CD4-positive, CD25-positive, alpha-beta regulatory T cell (primary cell): ENCODE measurements at regions not wholly inside any gene's neighbourhood (a gene's known extent, or its start where the extent isn't known, plus 50 kb on each side); places are given as distances from the start of the nearest gene placed in this dataset.
A peak's percentile ranks its signal among the peaks of the same experiment; 100 is the strongest.
"Not testable (repeated sequence)": the region's sequence is repeated elsewhere in the genome, so short reads cannot be mapped to it uniquely, and the experiment has no call there.

Experiments
- ATAC-seq, 2 donors: fragments of 150-1000 bp; cut with Tn5 transposase; one replicate each; pipeline ENCODE4 v1.10.0; 2021; ENCODE audit warnings: low read depth in 2 of 2, moderate number of reproducible peaks in 2 of 2, moderate library complexity in 1 of 2
- DNase-seq, 3 donors: peaks; one replicate each; pipeline versions ENCODE4 v3.0.0 to v3.0.0-alpha.2; 2012 to 2022; ENCODE audit warnings: mixed read lengths in 1 of 3
- H3K27ac ChIP-seq: one replicate; pipeline ENCODE4 v1.7.0; 2013; ENCODE audit warnings: mild to moderate bottlenecking, low read length; ENCODE audit not compliant: insufficient read depth, poor library complexity, severe bottlenecking
- H3K27me3 ChIP-seq: one replicate; pipeline ENCODE4 v1.7.0; 2013; ENCODE audit warnings: low read length; ENCODE audit not compliant: control insufficient read depth, insufficient read depth
- H3K36me3 ChIP-seq: one replicate; pipeline ENCODE4 v1.7.0; 2013; ENCODE audit warnings: mild to moderate bottlenecking, low read length, moderate library complexity; ENCODE audit not compliant: control insufficient read depth, insufficient read depth
- H3K4me1 ChIP-seq: 2 replicates; pipeline ENCODE4 v1.7.0; 2013; ENCODE audit warnings: mild to moderate bottlenecking, low read length; ENCODE audit not compliant: insufficient read depth, control insufficient read depth, poor library complexity, severe bottlenecking
- H3K4me3 ChIP-seq: one replicate; pipeline ENCODE4 v1.7.0; 2013; ENCODE audit warnings: low read depth, mild to moderate bottlenecking, low read length, moderate library complexity
- H3K9me3 ChIP-seq, 2 experiments: 1 replicate in 1 of 2; 2 replicates in 1 of 2; pipeline ENCODE4 v1.7.0; 2013; ENCODE audit warnings: low read length in 2 of 2, mild to moderate bottlenecking in 1 of 2, moderate library complexity in 1 of 2; ENCODE audit not compliant: control insufficient read depth in 2 of 2
- H3K27ac Mint-ChIP-seq, 3 donors: one replicate each; pipeline ENCODE4 v1.8.0; 2020 to 2022; ENCODE audit warnings: mild to moderate bottlenecking in 3 of 3, mixed read lengths in 3 of 3, moderate library complexity in 2 of 3
- H3K27me3 Mint-ChIP-seq: one replicate; pipeline ENCODE4 v1.8.0; 2022; ENCODE audit warnings: mild to moderate bottlenecking, mixed read lengths
- H3K36me3 Mint-ChIP-seq: one replicate; pipeline ENCODE4 v1.8.0; 2020; ENCODE audit warnings: mixed read lengths
- H3K4me1 Mint-ChIP-seq, 4 donors: one replicate each; pipeline ENCODE4 v1.8.0; 2020 to 2022; ENCODE audit warnings: mixed read lengths in 4 of 4, mild to moderate bottlenecking in 1 of 4
- H3K4me3 Mint-ChIP-seq, 4 donors: one replicate each; pipeline ENCODE4 v1.8.0; 2020 to 2022; ENCODE audit warnings: mild to moderate bottlenecking in 4 of 4, mixed read lengths in 4 of 4, moderate library complexity in 3 of 4
- H3K9me3 Mint-ChIP-seq, 7 donors: one replicate each; pipeline ENCODE4 v1.8.0; 2020 to 2022; ENCODE audit warnings: mixed read lengths in 7 of 7, mild to moderate bottlenecking in 3 of 7, moderate library complexity in 2 of 7

DNA sequence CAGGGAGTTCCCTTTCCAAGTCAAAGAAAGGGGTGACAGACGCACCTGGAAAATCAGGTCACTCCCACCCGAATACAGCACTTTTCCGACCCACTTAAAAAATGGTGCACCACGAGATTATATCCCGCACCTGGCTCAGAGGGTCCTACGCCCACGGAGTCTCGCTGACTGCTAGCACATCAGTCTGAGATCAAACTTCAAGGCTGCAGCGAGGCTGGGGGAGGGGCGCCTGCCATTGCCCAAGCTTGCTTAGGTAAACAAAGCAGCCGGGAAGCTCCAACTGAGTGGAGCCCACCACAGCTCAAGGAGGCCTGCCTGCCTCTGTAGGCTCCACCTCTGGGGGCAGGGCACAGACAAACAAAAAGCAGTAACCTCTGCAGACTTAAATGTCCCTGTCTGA is 277.8 kb upstream of the ARHGAP42 start:
- not testable (repeated sequence) for ATAC-seq, H3K27ac Mint-ChIP-seq, H3K9me3 ChIP-seq, H3K27ac ChIP-seq, H3K4me1 Mint-ChIP-seq, H3K27me3 Mint-ChIP-seq, DNase-seq, H3K4me1 ChIP-seq, H3K4me3 Mint-ChIP-seq, H3K4me3 ChIP-seq, H3K36me3 ChIP-seq, H3K36me3 Mint-ChIP-seq, H3K27me3 ChIP-seq
- H3K9me3 Mint-ChIP-seq = peaks cover 0 to 22% (median 1%) of the 10 kb centered on the region in 7 donors

DNA sequence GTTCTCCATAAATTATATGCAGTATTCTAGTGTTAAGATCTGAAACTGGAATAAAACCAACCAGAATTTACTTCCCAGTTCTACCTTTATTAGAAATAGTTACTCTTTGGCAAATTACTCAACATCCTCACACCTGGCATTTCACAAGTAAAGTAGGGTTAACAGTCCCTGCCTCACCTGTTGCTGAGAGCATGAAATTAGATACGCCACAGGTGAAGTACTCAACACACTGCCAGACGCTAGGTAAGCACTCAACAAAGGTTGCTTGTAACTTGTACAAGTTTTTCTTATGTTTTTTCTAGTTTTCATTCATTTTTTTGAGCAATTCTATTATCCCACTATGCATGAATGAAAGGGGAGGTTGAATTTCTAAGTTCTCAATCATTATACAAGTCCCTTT is 267.6 kb upstream of the ARHGAP42 start:
- H3K27me3 ChIP-seq = no peaks in the 10 kb centered on the region
- DNase-seq (no peak), ATAC-seq (no peak)
- Mint-ChIP-seq H3K27ac (no peak overlapping the region), H3K4me1 (no peaks in the 10 kb centered on the region), H3K27me3 (no peaks in the 10 kb centered on the region), H3K36me3 (no peaks in the 10 kb centered on the region), H3K9me3 (peaks cover 3 to 23% (median 13%) of the 10 kb centered on the region in 7 donors), H3K4me3 (no peak overlapping the region)
- H3K4me1 ChIP-seq = no peaks in the 10 kb centered on the region
- H3K36me3 ChIP-seq = no peaks in the 10 kb centered on the region
- no peak overlapping the region for H3K27ac ChIP-seq
- no peak overlapping the region for H3K4me3 ChIP-seq
- peaks cover 3 to 4% of the 10 kb centered on the region in 2 experiments for H3K9me3 ChIP-seq

GRCh38 chr11:100434821-100435641 is 252.1 kb upstream of the ARHGAP42 start:
- H3K27ac ChIP-seq = no peak overlapping the region
- Mint-ChIP-seq H3K27ac (no peak overlapping the region), H3K9me3 (peaks cover 0 to 22% (median 9%) of the 10 kb centered on the region in 7 donors), H3K36me3 (peaks cover 3% of the 10 kb centered on the region), H3K4me1 (no peaks in the 10 kb centered on the region), H3K4me3 (no peak overlapping the region), H3K27me3 (no peaks in the 10 kb centered on the region)
- H3K4me1 ChIP-seq = no peaks in the 10 kb centered on the region
- H3K36me3 ChIP-seq = no peaks in the 10 kb centered on the region
- no peaks in the 10 kb centered on the region for H3K27me3 ChIP-seq
- ATAC-seq (no peak), DNase-seq (no peak)
- no peak overlapping the region for H3K4me3 ChIP-seq
- H3K9me3 ChIP-seq = no peaks in the 10 kb centered on the region

DNA sequence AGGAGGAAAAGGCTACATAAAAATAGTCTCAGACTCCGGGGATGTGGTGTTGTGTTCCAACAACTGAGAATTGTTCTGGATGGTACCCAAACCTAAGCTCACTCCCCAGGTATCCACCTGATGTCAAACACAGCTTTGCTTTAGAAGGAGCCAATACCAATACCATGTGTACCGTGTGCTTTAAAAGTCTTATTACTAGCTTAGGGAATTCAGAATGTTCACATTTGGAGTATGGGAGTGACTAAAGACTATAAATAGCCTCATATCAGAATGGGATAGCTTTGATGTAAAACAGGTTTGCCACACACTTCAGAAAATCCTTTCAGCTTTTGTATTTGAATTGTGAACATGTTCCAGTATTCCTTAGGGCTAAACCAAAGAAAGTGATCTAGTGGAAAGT is 248.7 kb upstream of the ARHGAP42 start:
- Histone ChIP-seq H3K9me3 (no peaks in the 10 kb centered on the region), H3K4me1 (no peaks in the 10 kb centered on the region), H3K27ac (no peak overlapping the region), H3K36me3 (no peaks in the 10 kb centered on the region), H3K4me3 (no peak overlapping the region), H3K27me3 (no peaks in the 10 kb centered on the region)
- H3K4me3 Mint-ChIP-seq = peak overlapping the region in 1 of 4 donors; percentile 7
- DNase-seq (no peak), ATAC-seq (no peak)
- no peaks in the 10 kb centered on the region for H3K4me1 Mint-ChIP-seq
- H3K36me3 Mint-ChIP-seq = peaks cover 3% of the 10 kb centered on the region
- H3K9me3 Mint-ChIP-seq = peaks cover 2 to 21% (median 10%) of the 10 kb centered on the region in 7 donors
- no peak overlapping the region for H3K27ac Mint-ChIP-seq
- no peaks in the 10 kb centered on the region for H3K27me3 Mint-ChIP-seq

DNA sequence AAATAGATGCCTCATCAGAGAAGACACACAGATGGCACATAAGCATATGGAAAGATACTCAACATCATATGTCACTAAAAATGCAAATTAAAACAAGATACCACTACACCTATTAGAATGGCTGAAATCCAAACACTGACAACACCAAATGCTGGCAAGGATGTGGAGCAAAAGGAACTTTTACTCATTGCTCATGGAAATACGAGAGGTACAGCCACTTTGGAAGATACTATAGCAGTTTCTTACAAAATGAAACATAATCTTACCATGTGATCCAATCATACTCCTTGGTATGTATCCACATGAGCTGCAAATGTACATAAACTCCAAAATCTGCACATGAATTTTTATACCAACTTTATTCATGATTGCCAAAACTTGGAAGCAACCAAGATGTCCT is 246.0 kb upstream of the ARHGAP42 start:
- Histone ChIP-seq H3K9me3 (no peaks in the 10 kb centered on the region), H3K36me3 (no peaks in the 10 kb centered on the region), H3K4me3 (no peak overlapping the region), H3K27ac (no peak overlapping the region), H3K4me1 (no peaks in the 10 kb centered on the region), H3K27me3 (no peaks in the 10 kb centered on the region)
- Mint-ChIP-seq H3K4me1 (no peaks in the 10 kb centered on the region), H3K27ac (no peak overlapping the region), H3K9me3 (peaks cover 1 to 20% (median 9%) of the 10 kb centered on the region in 7 donors), H3K27me3 (no peaks in the 10 kb centered on the region), H3K36me3 (peaks cover 3% of the 10 kb centered on the region), H3K4me3 (no peak overlapping the region)
- no peak for ATAC-seq
- DNase-seq = no peak

GRCh38 chr11:100442017-100442416 is 245.1 kb upstream of the ARHGAP42 start:
- no peaks in the 10 kb centered on the region for H3K36me3 ChIP-seq
- Mint-ChIP-seq H3K4me3 (no peak overlapping the region), H3K36me3 (peaks cover 3% of the 10 kb centered on the region), H3K27me3 (no peaks in the 10 kb centered on the region), H3K9me3 (peaks cover 1 to 21% (median 10%) of the 10 kb centered on the region in 7 donors), H3K27ac (no peak overlapping the region), H3K4me1 (no peaks in the 10 kb centered on the region)
- no peak overlapping the region for H3K4me3 ChIP-seq
- no peak overlapping the region for H3K27ac ChIP-seq
- H3K4me1 ChIP-seq = no peaks in the 10 kb centered on the region
- no peaks in the 10 kb centered on the region for H3K9me3 ChIP-seq
- H3K27me3 ChIP-seq = no peaks in the 10 kb centered on the region
- ATAC-seq = no peak
- no peak for DNase-seq

- Mint-ChIP-seq H3K4me1 (no peaks in the 10 kb centered on the region), H3K27me3 (no peaks in the 10 kb centered on the region), H3K36me3 (no peaks in the 10 kb centered on the region), H3K4me3 (no peak overlapping the region), H3K9me3 (peaks cover 1 to 17% (median 9%) of the 10 kb centered on the region in 7 donors), H3K27ac (no peak overlapping the region)
- ATAC-seq = no peak
- Histone ChIP-seq H3K4me1 (no peaks in the 10 kb centered on the region), H3K36me3 (no peaks in the 10 kb centered on the region), H3K27me3 (no peaks in the 10 kb centered on the region), H3K27ac (no peak overlapping the region), H3K4me3 (no peak overlapping the region), H3K9me3 (peaks cover 0 to 6% of the 10 kb centered on the region in 2 experiments)
- DNase-seq = no peak
Measured at GRCh38 chr11:100445231-100445735, 241.8 kb upstream of the ARHGAP42 start.
